Thyroid gland (tissue), 4 donors: ENCODE measurements at regions not wholly inside any gene's neighbourhood (a gene's known extent, or its start where the extent isn't known, plus 50 kb on each side); places are given as distances from the start of the nearest gene placed in this dataset.
"Not testable (repeated sequence)": the region's sequence is repeated elsewhere in the genome, so short reads cannot be mapped to it uniquely, and the experiment has no call there.

ENCODE experiments used
- POLR2A ChIP-seq, 2 donors: fragments of 450-650 bp; IDR thresholded peaks; one replicate each; pipeline ENCODE4 v1.6.1; 2017; ENCODE audit warnings: antibody characterized with exemption in 2 of 2, mild to moderate bottlenecking in 2 of 2, moderate library complexity in 1 of 2
- TF ChIP-seq, protein P1 (sequence below), 6 experiments: fragments of 200-600 bp in 3 of 6; fragments of 450-650 bp in 3 of 6; sonication (generic) in 3 of 6; IDR thresholded peaks; one replicate each; pipeline ENCODE4 v1.5.1; 2016 to 2019; ENCODE audit warnings: antibody characterized with exemption in 6 of 6, mild to moderate bottlenecking in 2 of 6, inconsistent platforms in 1 of 6, moderate library complexity in 1 of 6

DNA sequence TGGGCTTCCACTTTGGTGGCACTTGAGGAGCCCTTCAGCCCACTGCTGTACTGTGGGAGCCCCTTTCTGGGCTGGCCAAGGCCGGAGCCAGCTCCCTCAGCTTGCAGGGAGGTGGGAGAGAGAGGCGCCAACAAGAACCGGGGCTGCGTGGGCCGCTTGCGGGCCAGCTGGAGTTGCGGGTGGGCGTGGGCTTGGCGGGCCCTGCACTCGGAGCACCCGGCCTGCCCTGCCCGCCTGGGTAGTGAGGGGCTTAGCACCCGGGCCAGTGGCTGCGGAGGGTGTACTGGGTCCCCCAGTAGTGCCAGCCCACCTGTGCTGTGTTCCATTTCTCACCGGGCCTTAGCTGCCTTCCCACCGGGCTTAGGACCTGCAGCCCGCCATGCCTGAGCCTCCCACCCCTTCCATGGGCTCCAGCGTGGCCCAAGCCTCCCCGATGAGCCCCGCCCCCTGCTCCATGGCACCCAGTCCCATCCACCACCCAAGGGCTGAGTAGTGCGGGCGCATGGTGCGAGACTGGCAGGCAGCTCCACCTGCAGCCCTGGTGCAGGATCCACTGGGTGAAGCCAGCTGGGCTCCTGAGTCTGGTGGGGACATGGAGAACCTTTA, 437.9 kb upstream of the API5 start:
- TF ChIP-seq, protein P1, sequence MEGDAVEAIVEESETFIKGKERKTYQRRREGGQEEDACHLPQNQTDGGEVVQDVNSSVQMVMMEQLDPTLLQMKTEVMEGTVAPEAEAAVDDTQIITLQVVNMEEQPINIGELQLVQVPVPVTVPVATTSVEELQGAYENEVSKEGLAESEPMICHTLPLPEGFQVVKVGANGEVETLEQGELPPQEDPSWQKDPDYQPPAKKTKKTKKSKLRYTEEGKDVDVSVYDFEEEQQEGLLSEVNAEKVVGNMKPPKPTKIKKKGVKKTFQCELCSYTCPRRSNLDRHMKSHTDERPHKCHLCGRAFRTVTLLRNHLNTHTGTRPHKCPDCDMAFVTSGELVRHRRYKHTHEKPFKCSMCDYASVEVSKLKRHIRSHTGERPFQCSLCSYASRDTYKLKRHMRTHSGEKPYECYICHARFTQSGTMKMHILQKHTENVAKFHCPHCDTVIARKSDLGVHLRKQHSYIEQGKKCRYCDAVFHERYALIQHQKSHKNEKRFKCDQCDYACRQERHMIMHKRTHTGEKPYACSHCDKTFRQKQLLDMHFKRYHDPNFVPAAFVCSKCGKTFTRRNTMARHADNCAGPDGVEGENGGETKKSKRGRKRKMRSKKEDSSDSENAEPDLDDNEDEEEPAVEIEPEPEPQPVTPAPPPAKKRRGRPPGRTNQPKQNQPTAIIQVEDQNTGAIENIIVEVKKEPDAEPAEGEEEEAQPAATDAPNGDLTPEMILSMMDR (IDR thresholded peaks at IDR 0.05): not testable (repeated sequence)
- not testable (repeated sequence) for TF ChIP-seq POLR2A (IDR thresholded peaks at IDR 0.05)
